A549 (cell line): ENCODE measurements at regions not wholly inside any gene's neighbourhood (a gene's known extent, or its start where the extent isn't known, plus 50 kb on each side); places are given as distances from the start of the nearest gene placed in this dataset.

Experiments used
- ATAC-seq, 2 experiments: fragments of 200-7000 bp in 1 of 2; fragments of >200 bp in 1 of 2; cut with Nextera tagmentation in 1 of 2; cut with Tn5 transposase in 1 of 2; 3 replicates each; pipeline versions ENCODE4 v1.8.0 to v1.9.1; 2018 to 2020; ENCODE audit warnings: mild to moderate bottlenecking in 1 of 2, moderate library complexity in 1 of 2
- CTCF ChIA-PET: fragments of 300-600 bp; sonication (Branson Sonifier 250); formaldehyde crosslinking; extraction: SDS; loops from one replicate; lab custom pipeline; 2021; ENCODE audit warnings: antibody characterized with exemption, inconsistent platforms; lab: Yijun Ruan, JAX
- POLR2A ChIA-PET: fragments of 350-600 bp; formaldehyde crosslinking; extraction: SDS; loops from one replicate; lab custom pipeline; 2021; ENCODE audit warnings: antibody characterized with exemption, inconsistent platforms; lab: Yijun Ruan, JAX
- DNase-seq, 2 experiments: peaks; one replicate each; pipeline versions ENCODE4 v3.0.0 to v3.0.0-alpha.2; 2011 to 2016; ENCODE audit warnings: low read depth in 1 of 2, low spot score in 1 of 2
- FAIRE-seq: peaks from 2 replicates; lab custom pipeline; 2011; peaks lifted over from hg19 to GRCh38; lab: Jason Lieb, UNC
- H3K27ac ChIP-seq, 2 experiments: fragments of >200 bp; sonication (Bioruptor Twin); formaldehyde crosslinking; 3 replicates each; pipeline ENCODE4 v1.5.1; 2016 to 2017
- H3K4me1 ChIP-seq: fragments of >200 bp; sonication (Bioruptor Twin); formaldehyde crosslinking; 3 replicates; pipeline ENCODE4 v1.6.1; 2016
- H3K4me2 ChIP-seq: fragments of >200 bp; sonication (Bioruptor Twin); formaldehyde crosslinking; 3 replicates; pipeline ENCODE4 v1.6.1; 2016
- H3K4me3 ChIP-seq: fragments of >200 bp; sonication (Bioruptor Twin); formaldehyde crosslinking; 3 replicates; pipeline ENCODE4 v1.5.1; 2016
- H3K9me3 ChIP-seq: fragments of >200 bp; sonication (Bioruptor Twin); formaldehyde crosslinking; 3 replicates; pipeline ENCODE4 v1.6.1; 2016
- BHLHE40 ChIP-seq: IDR thresholded peaks from 2 replicates; pipeline ENCODE4 v1.6.1; 2012; ENCODE audit warnings: low read depth, low read length, inconsistent platforms
- CBX2 ChIP-seq: fragments of 200-600 bp; sonication (generic); IDR thresholded peaks from 2 replicates; pipeline ENCODE4 v1.6.1; 2016; ENCODE audit warnings: low read depth, mild to moderate bottlenecking, borderline replicate concordance
- CBX8 ChIP-seq: fragments of 200-600 bp; sonication (generic); IDR thresholded peaks from 2 replicates; pipeline ENCODE4 v1.6.1; 2016
- CHD4 ChIP-seq: fragments of 200-600 bp; sonication (generic); IDR thresholded peaks from 2 replicates; pipeline ENCODE4 v1.6.1; 2016; ENCODE audit warnings: antibody characterized with exemption, mild to moderate bottlenecking, borderline replicate concordance
- CTCF ChIP-seq: fragments of >200 bp; sonication (Bioruptor Twin); formaldehyde crosslinking; IDR thresholded peaks from 3 replicates; pipeline ENCODE4 v1.5.1; 2016
- EHF ChIP-seq: fragments of 250-450 bp; sonication (Bioruptor Pico); IDR thresholded peaks from 2 replicates; pipeline ENCODE4 v1.5.0; 2020; ENCODE audit warnings: mild to moderate bottlenecking
- ESRRA ChIP-seq: fragments of 150-350 bp; IDR thresholded peaks from 2 replicates; pipeline ENCODE4 v1.6.1; 2014; ENCODE audit warnings: mild to moderate bottlenecking, low read length, borderline replicate concordance
- HDAC2 ChIP-seq: fragments of 200-600 bp; sonication (generic); IDR thresholded peaks from 2 replicates; pipeline ENCODE4 v1.6.1; 2016
- HEYL ChIP-seq: fragments of 250-450 bp; sonication (Bioruptor Pico); IDR thresholded peaks from 2 replicates; pipeline ENCODE4 v1.8.0; 2021; ENCODE audit warnings: mild to moderate bottlenecking, moderate library complexity
- KDM5A ChIP-seq: fragments of 200-600 bp; sonication (generic); IDR thresholded peaks from 2 replicates; pipeline ENCODE4 v1.6.1; 2016; ENCODE audit warnings: antibody characterized with exemption, mild to moderate bottlenecking
- MAFK ChIP-seq: fragments of 450-650 bp; IDR thresholded peaks from 2 replicates; pipeline ENCODE4 v1.6.1; 2014; ENCODE audit not compliant: partially characterized antibody
- MAZ ChIP-seq: fragments of 150-350 bp; IDR thresholded peaks from 2 replicates; pipeline ENCODE4 v1.6.1; 2014; ENCODE audit warnings: antibody characterized with exemption, low read depth, low read length, borderline replicate concordance
- POLR2A ChIP-seq: IDR thresholded peaks from 2 replicates; pipeline ENCODE4 v1.6.1; 2012; ENCODE audit warnings: mild to moderate bottlenecking, low read length
- RAD21 ChIP-seq, 2 experiments: fragments of >200 bp in 1 of 2; sonication (Bioruptor Twin) in 1 of 2; formaldehyde crosslinking in 1 of 2; IDR thresholded peaks in 1 of 2; conservative IDR thresholded peaks in 1 of 2; 2 replicates in 1 of 2; 3 replicates in 1 of 2; pipeline ENCODE4 v1.6.1; 2012 to 2018; ENCODE audit warnings: inconsistent platforms in 1 of 2
- RNF2 ChIP-seq: fragments of 200-600 bp; sonication (generic); IDR thresholded peaks from 2 replicates; pipeline ENCODE4 v1.6.1; 2016; ENCODE audit warnings: low read depth, mild to moderate bottlenecking, antibody characterized with exemption, moderate library complexity, borderline replicate concordance
- ZFP36 ChIP-seq: fragments of 450-650 bp; IDR thresholded peaks from 2 replicates; pipeline ENCODE4 v1.6.1; 2014; ENCODE audit warnings: borderline replicate concordance; ENCODE audit not compliant: partially characterized antibody
- WGBS: methylation state at CpG from one replicate; pipeline ENCODE4 v1.1.6; 2017; ENCODE audit errors: missing lambda C conversion rate; 5-methylcytosine and 5-hydroxymethylcytosine counted together
- TF ChIP-seq, protein P1 (sequence below): fragments of 200-600 bp; sonication (generic); IDR thresholded peaks from 2 replicates; pipeline ENCODE4 v1.6.1; 2016; ENCODE audit warnings: antibody characterized with exemption, mild to moderate bottlenecking, moderate library complexity
- TF ChIP-seq, protein P2 (sequence below): fragments of >200 bp; sonication (Bioruptor Twin); formaldehyde crosslinking; IDR thresholded peaks from 3 replicates; pipeline ENCODE4 v1.6.1; 2016

DNA sequence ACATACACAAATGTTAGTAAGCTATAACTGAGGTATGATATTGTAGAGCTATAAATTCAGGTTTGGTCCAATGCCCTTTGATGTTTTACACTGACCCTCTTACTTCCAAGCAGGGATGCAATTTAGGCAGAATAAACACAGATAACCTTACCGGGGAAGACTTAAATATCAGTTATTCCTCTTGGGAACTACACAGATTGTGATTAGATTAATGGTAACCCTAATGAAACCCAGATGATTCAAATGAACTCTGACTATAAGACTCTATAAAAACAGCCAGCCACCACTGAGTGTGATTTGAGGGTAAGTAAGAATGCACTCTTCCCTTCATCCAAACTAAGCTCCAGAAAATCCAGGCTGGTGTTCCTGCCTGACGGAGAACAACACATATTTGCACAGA, 891.1 kb downstream of the NXPH1 start:
- ChIA-PET CTCF (no interaction called here), POLR2A (no interaction called here)
- no peak overlapping the region for H3K4me3 ChIP-seq
- no peaks in the 10 kb centered on the region for H3K9me3 ChIP-seq
- TF ChIP-seq MAZ (no peak), HEYL (CRISPR knock-in tag) (no peak), CHD4 (no peak), RNF2 (no peak), HDAC2 (no peak), ESRRA (no peak), BHLHE40 (no peak), KDM5A (no peak)
- no peak for FAIRE-seq
- no peak overlapping the region for H3K27ac ChIP-seq
- H3K4me2 ChIP-seq = no peak overlapping the region
- ATAC-seq = no peak
- WGBS = 0% methylated on average over 2 of the region's 2 CpGs
- no peak for DNase-seq
- H3K4me1 ChIP-seq = no peaks in the 10 kb centered on the region

DNA sequence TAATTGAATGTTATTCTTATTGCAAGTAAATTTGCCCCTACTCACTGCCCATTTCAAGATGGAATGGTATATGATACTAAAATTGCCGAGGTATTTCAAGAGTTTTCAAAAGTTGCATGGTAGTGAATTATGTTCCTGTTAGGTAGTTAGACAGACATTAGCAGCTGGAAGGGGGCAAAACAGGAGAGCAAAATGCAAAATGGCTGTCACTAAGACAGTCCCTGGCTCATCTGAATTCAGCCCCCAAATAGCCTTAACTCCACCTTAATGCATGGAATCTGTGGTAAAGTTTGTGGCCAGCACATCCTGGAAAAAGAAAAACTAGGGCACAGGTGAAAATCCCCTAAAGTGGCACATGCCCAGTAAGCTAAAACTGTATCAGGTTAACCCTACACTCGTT, 894.9 kb downstream of the NXPH1 start:
- CTCF ChIA-PET = no interaction called here
- H3K4me1 ChIP-seq = no peaks in the 10 kb centered on the region
- H3K27ac ChIP-seq = no peak overlapping the region
- WGBS = 0% methylated on average over 2 of the region's 2 CpGs
- no peak overlapping the region for H3K4me3 ChIP-seq
- no peaks in the 10 kb centered on the region for H3K9me3 ChIP-seq
- DNase-seq = no peak
- H3K4me2 ChIP-seq = no peak overlapping the region
- TF ChIP-seq, protein P1, sequence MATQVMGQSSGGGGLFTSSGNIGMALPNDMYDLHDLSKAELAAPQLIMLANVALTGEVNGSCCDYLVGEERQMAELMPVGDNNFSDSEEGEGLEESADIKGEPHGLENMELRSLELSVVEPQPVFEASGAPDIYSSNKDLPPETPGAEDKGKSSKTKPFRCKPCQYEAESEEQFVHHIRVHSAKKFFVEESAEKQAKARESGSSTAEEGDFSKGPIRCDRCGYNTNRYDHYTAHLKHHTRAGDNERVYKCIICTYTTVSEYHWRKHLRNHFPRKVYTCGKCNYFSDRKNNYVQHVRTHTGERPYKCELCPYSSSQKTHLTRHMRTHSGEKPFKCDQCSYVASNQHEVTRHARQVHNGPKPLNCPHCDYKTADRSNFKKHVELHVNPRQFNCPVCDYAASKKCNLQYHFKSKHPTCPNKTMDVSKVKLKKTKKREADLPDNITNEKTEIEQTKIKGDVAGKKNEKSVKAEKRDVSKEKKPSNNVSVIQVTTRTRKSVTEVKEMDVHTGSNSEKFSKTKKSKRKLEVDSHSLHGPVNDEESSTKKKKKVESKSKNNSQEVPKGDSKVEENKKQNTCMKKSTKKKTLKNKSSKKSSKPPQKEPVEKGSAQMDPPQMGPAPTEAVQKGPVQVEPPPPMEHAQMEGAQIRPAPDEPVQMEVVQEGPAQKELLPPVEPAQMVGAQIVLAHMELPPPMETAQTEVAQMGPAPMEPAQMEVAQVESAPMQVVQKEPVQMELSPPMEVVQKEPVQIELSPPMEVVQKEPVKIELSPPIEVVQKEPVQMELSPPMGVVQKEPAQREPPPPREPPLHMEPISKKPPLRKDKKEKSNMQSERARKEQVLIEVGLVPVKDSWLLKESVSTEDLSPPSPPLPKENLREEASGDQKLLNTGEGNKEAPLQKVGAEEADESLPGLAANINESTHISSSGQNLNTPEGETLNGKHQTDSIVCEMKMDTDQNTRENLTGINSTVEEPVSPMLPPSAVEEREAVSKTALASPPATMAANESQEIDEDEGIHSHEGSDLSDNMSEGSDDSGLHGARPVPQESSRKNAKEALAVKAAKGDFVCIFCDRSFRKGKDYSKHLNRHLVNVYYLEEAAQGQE = no peak
- no peak for TF ChIP-seq POLR2A
- TF ChIP-seq CBX2 = no peak
- no peak for TF ChIP-seq MAFK
- TF ChIP-seq CBX8 = no peak
- POLR2A ChIA-PET = no interaction called here
- no peak for ATAC-seq
- no peak for FAIRE-seq

DNA sequence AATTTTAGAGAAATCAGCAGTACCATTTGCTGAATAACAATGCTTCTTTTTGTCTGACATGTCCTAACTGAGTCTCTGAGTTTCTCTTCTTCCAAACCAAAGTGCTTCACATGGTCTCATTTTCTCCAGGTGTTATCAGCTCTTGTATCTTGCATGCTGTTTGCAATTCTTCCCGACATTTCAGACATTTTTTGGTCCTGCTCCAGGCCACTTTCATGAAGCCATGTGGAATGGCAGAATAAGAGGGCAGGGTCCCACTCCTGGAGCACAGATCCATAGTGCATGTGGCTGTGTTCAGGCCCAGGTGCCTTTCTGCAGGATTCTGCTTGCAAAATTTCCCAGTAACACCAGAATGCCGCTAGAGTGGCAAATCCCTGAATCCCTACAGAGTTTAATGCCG, 916.2 kb downstream of the NXPH1 start:
- no peak for DNase-seq
- H3K4me1 ChIP-seq = no peaks in the 10 kb centered on the region
- ChIA-PET CTCF (no interaction called here), POLR2A (no interaction called here)
- no peak for FAIRE-seq
- no peak overlapping the region for H3K27ac ChIP-seq
- no peak overlapping the region for H3K4me3 ChIP-seq
- ATAC-seq = no peak
- H3K4me2 ChIP-seq = no peak overlapping the region
- no peaks in the 10 kb centered on the region for H3K9me3 ChIP-seq
- WGBS = 4% methylated on average over 3 of the region's 3 CpGs
- TF ChIP-seq RAD21 (conservative IDR thresholded peaks at IDR 0.05 in 1 of 2, IDR thresholded peaks at IDR 0.05 in 1 of 2) (no peak), MAFK (no peak), CTCF (no peak), CBX8 (no peak), ZFP36 (no peak), HDAC2 (no peak), EHF (CRISPR knock-in tag) (no peak)
- TF ChIP-seq, protein P2, sequence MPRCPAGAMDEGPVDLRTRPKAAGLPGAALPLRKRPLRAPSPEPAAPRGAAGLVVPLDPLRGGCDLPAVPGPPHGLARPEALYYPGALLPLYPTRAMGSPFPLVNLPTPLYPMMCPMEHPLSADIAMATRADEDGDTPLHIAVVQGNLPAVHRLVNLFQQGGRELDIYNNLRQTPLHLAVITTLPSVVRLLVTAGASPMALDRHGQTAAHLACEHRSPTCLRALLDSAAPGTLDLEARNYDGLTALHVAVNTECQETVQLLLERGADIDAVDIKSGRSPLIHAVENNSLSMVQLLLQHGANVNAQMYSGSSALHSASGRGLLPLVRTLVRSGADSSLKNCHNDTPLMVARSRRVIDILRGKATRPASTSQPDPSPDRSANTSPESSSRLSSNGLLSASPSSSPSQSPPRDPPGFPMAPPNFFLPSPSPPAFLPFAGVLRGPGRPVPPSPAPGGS = no peak
